Endothelial cell of umbilical vein (primary cell): ENCODE measurements at regions not wholly inside any gene's neighbourhood (a gene's known extent, or its start where the extent isn't known, plus 50 kb on each side); places are given as distances from the start of the nearest gene placed in this dataset.

ENCODE experiments used
- CTCF ChIP-seq, 2 donors: IDR thresholded peaks; 1 replicate in 1 of 2; 2 replicates in 1 of 2; pipeline ENCODE4 v1.5.1; 2011; ENCODE audit warnings: low read length in 2 of 2, mild to moderate bottlenecking in 2 of 2, moderate library complexity in 2 of 2, control low read depth in 1 of 2, inconsistent platforms in 1 of 2, low read depth in 1 of 2; ENCODE audit not compliant: insufficient read depth in 1 of 2; ENCODE audit errors: extremely low read depth in 1 of 2
- POLR2AphosphoS5 ChIP-seq: IDR thresholded peaks from 2 replicates; pipeline ENCODE4 v1.6.1; 2012; ENCODE audit warnings: low read depth, mild to moderate bottlenecking, control low read depth, low read length, moderate library complexity; ENCODE audit not compliant: insufficient read depth

GRCh38 chr7:73964786-73965185 lies 63.2 kb upstream of the ELN start:
- TF ChIP-seq POLR2AphosphoS5 (no peak), CTCF (IDR thresholded peaks at IDR 0.05; ENCODE audit: extremely low read depth in 1 of 2, insufficient read depth in 1 of 2, low read depth in 1 of 2, low read length in 2 of 2) (no peak)
